Mesenchymal stem cell (in vitro differentiated cells and primary cell): ENCODE measurements at regions not wholly inside any gene's neighbourhood (a gene's known extent, or its start where the extent isn't known, plus 50 kb on each side); places are given as distances from the start of the nearest gene placed in this dataset.

Experiments
- DNase-seq: peaks from one replicate; pipeline ENCODE4 v3.0.0-alpha.2; 2013
- H2AFZ ChIP-seq: one replicate; pipeline ENCODE4 v1.6.1; 2013; ENCODE audit warnings: low read depth, mild to moderate bottlenecking, control low read depth, inconsistent platforms, low read length, moderate library complexity
- H2AK5ac ChIP-seq: 2 replicates; pipeline ENCODE4 v1.6.1; 2013; ENCODE audit warnings: low read length, moderate library complexity, mild to moderate bottlenecking, inconsistent platforms; ENCODE audit not compliant: severe bottlenecking
- H2BK120ac ChIP-seq: one replicate; pipeline ENCODE4 v1.6.1; 2013; ENCODE audit warnings: low read depth, mild to moderate bottlenecking, inconsistent platforms, low read length, moderate library complexity
- H2BK12ac ChIP-seq, 2 experiments: one replicate each; pipeline ENCODE4 v1.6.1; 2013; ENCODE audit warnings: inconsistent platforms in 2 of 2, low read length in 2 of 2, mild to moderate bottlenecking in 2 of 2, moderate library complexity in 2 of 2, control low read depth in 1 of 2
- H2BK15ac ChIP-seq: one replicate; pipeline ENCODE4 v1.6.1; 2013; ENCODE audit warnings: mild to moderate bottlenecking, low read depth, inconsistent platforms; ENCODE audit not compliant: poor library complexity, severe bottlenecking
- H2BK5ac ChIP-seq: 2 replicates; pipeline ENCODE4 v1.6.1; 2013; ENCODE audit warnings: low read depth, mild to moderate bottlenecking, low read length, control low read depth, inconsistent platforms; ENCODE audit not compliant: poor library complexity, severe bottlenecking
- H3K14ac ChIP-seq, 2 experiments: one replicate each; pipeline ENCODE4 v1.6.1; 2013; ENCODE audit warnings: inconsistent platforms in 2 of 2, low read length in 2 of 2, control low read depth in 1 of 2, mild to moderate bottlenecking in 1 of 2, moderate library complexity in 1 of 2
- H3K18ac ChIP-seq, 2 experiments: one replicate each; pipeline ENCODE4 v1.6.1; 2013; ENCODE audit warnings: inconsistent platforms in 2 of 2, low read length in 2 of 2, control low read depth in 1 of 2, low read depth in 1 of 2, mild to moderate bottlenecking in 1 of 2
- H3K23ac ChIP-seq, 2 experiments: one replicate each; pipeline ENCODE4 v1.6.1; 2013; ENCODE audit warnings: inconsistent platforms in 2 of 2, low read length in 2 of 2, mild to moderate bottlenecking in 2 of 2, moderate library complexity in 2 of 2, control low read depth in 1 of 2
- H3K27ac ChIP-seq: 2 replicates; pipeline ENCODE4 v1.5.1; 2013; ENCODE audit warnings: mild to moderate bottlenecking, moderate library complexity, low read length, control low read depth, inconsistent platforms; ENCODE audit not compliant: poor library complexity, severe bottlenecking
- H3K27me3 ChIP-seq, 2 experiments: 2 replicates each; pipeline versions ENCODE4 v1.6.1 to v1.7.0; 2013; ENCODE audit warnings: low read length in 2 of 2, mild to moderate bottlenecking in 2 of 2, moderate library complexity in 2 of 2, control low read depth in 1 of 2, inconsistent platforms in 1 of 2; ENCODE audit not compliant: control insufficient read depth in 1 of 2, insufficient read depth in 1 of 2
- H3K36me3 ChIP-seq, 2 experiments: 2 replicates each; pipeline versions ENCODE4 v1.6.1 to v1.7.0; 2013; ENCODE audit warnings: low read length in 2 of 2, control low read depth in 1 of 2, inconsistent platforms in 1 of 2, low read depth in 1 of 2, mild to moderate bottlenecking in 1 of 2; ENCODE audit not compliant: insufficient read depth in 2 of 2, control insufficient read depth in 1 of 2
- H3K4ac ChIP-seq, 2 experiments: one replicate each; pipeline ENCODE4 v1.6.1; 2013; ENCODE audit warnings: inconsistent platforms in 2 of 2, low read length in 2 of 2, mild to moderate bottlenecking in 2 of 2, moderate library complexity in 2 of 2, control low read depth in 1 of 2, low read depth in 1 of 2
- H3K4me1 ChIP-seq: 2 replicates; pipeline ENCODE4 v1.6.1; 2013; ENCODE audit warnings: low read depth, low read length, control low read depth; ENCODE audit not compliant: control insufficient read depth, insufficient read depth
- H3K4me2 ChIP-seq: 2 replicates; pipeline ENCODE4 v1.6.1; 2013; ENCODE audit warnings: low read length, mild to moderate bottlenecking, inconsistent platforms; ENCODE audit not compliant: poor library complexity, severe bottlenecking
- H3K4me3 ChIP-seq, 2 experiments: 2 replicates each; pipeline versions ENCODE4 v1.5.1 to v1.7.0; 2013; ENCODE audit warnings: low read length in 2 of 2, mild to moderate bottlenecking in 2 of 2, control low read depth in 1 of 2, low read depth in 1 of 2; ENCODE audit not compliant: insufficient read depth in 1 of 2
- H3K79me1 ChIP-seq: replicated peaks from 2 replicates; pipeline ENCODE4 v1.6.1; 2013; ENCODE audit warnings: mild to moderate bottlenecking, control low read depth, low read length, inconsistent platforms; ENCODE audit not compliant: poor library complexity, severe bottlenecking
- H3K9ac ChIP-seq: 2 replicates; pipeline ENCODE4 v1.7.0; 2013; ENCODE audit warnings: mild to moderate bottlenecking, low read length, moderate library complexity
- H3K9me3 ChIP-seq: 2 replicates; pipeline ENCODE4 v1.7.0; 2013; ENCODE audit warnings: mild to moderate bottlenecking, low read length; ENCODE audit not compliant: control insufficient read depth
- H4K8ac ChIP-seq: one replicate; pipeline ENCODE4 v1.6.1; 2013; ENCODE audit warnings: inconsistent platforms, mild to moderate bottlenecking, low read length, moderate library complexity
- H4K91ac ChIP-seq: one replicate; pipeline ENCODE4 v1.6.1; 2013; ENCODE audit warnings: mild to moderate bottlenecking, low read length, inconsistent platforms
- WGBS: methylation state at CpG from one replicate; pipeline ENCODE4 v1.1.7; 2013; ENCODE audit warnings: mixed read lengths; 5-methylcytosine and 5-hydroxymethylcytosine counted together

DNA sequence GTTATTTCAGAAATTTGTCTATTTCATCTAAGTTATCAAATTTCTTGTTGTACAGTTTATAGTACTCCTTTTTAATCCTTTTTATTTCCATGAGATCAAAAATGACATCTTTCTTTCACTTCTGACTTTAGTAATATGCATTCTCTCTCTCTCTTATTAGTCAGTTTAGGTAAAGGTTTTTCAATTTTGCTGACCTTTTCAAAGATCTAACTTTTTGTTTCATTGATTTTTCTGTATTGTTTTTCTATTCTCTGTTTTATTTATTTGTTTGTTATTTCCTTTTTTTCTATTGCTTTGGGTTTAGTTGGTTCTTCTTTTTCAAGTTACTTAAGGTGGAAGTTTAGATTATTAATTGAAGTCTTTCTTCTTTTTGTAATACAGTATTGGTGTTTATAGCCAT lies 294.2 kb downstream of the CCDC85A start:
- no peak overlapping the region for H3K4ac ChIP-seq
- H3K14ac ChIP-seq: no peak overlapping the region
- H3K9ac ChIP-seq: no peak overlapping the region
- no peaks in the 10 kb centered on the region for H3K36me3 ChIP-seq
- no peak overlapping the region for H2BK120ac ChIP-seq
- no peak overlapping the region for H3K4me2 ChIP-seq
- no peak overlapping the region for H2BK12ac ChIP-seq
- no peaks in the 10 kb centered on the region for H3K9me3 ChIP-seq
- H3K27ac ChIP-seq: no peak overlapping the region
- no peak overlapping the region for H4K91ac ChIP-seq
- no peak for DNase-seq
- no peak overlapping the region for H3K4me3 ChIP-seq
- no peak overlapping the region for H3K18ac ChIP-seq
- no peaks in the 10 kb centered on the region for H3K27me3 ChIP-seq
- no peak overlapping the region for H3K23ac ChIP-seq
- H3K4me1 ChIP-seq: no peaks in the 10 kb centered on the region
- no peak overlapping the region for H2BK15ac ChIP-seq
- H4K8ac ChIP-seq: no peak overlapping the region
- H2AK5ac ChIP-seq: no peak overlapping the region
- no peak overlapping the region for H2AFZ ChIP-seq
- H2BK5ac ChIP-seq: no peak overlapping the region
- no peaks in the 10 kb centered on the region for H3K79me1 ChIP-seq

DNA sequence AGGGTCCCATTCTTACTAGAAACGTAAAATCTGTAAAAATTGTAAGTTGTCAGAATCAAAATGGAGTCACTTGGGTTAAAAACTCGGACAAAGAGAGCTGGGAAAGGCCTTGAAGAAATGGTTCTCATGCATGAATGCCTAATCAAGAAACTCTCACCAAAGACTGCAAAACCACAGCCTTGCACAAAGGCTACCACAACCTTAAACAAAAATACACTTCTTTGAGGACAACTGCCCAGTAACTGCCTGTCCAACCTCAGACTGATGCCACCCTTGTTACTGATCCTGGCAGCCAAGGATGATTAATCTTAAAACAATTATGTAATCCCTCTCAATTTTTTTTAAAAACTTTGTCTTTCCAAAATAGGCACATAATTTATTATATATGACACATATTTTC lies 299.3 kb downstream of the CCDC85A start:
- H2AK5ac ChIP-seq: no peak overlapping the region
- H2BK120ac ChIP-seq: no peak overlapping the region
- H2BK5ac ChIP-seq: no peak overlapping the region
- no peak overlapping the region for H3K4ac ChIP-seq
- no peak for DNase-seq
- no peak overlapping the region for H3K23ac ChIP-seq
- no peak overlapping the region for H3K14ac ChIP-seq
- H3K79me1 ChIP-seq: no peaks in the 10 kb centered on the region
- no peak overlapping the region for H2AFZ ChIP-seq
- WGBS: 73% methylated on average over 2 of the region's 2 CpGs
- H3K4me1 ChIP-seq: no peaks in the 10 kb centered on the region
- H4K8ac ChIP-seq: no peak overlapping the region
- H3K27ac ChIP-seq: no peak overlapping the region
- H3K4me2 ChIP-seq: no peak overlapping the region
- H3K9me3 ChIP-seq: no peaks in the 10 kb centered on the region
- no peak overlapping the region for H3K9ac ChIP-seq
- no peak overlapping the region for H4K91ac ChIP-seq
- H3K4me3 ChIP-seq: no peak overlapping the region
- H3K27me3 ChIP-seq: no peaks in the 10 kb centered on the region
- H2BK12ac ChIP-seq: no peak overlapping the region
- H3K36me3 ChIP-seq: no peaks in the 10 kb centered on the region
- H3K18ac ChIP-seq: no peak overlapping the region
- no peak overlapping the region for H2BK15ac ChIP-seq

DNA sequence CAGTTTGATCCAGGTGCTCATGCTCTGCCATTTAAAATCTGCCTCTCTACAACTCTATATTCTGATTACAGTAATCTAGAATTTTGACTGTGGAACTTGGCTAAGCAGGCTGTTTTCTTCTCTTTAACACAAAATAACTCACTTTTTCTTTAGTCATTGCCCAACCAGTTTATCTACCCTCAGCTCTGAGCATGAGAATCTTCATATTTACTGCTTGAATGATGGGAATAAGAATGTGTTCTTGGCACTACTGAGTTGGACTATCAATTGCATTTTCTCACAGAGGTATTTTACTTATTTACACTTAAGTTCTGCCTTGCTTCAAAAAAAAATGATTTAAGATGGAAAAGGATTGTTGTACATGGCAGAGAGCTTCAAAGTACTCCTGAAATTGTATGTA lies 301.1 kb downstream of the CCDC85A start:
- no peaks in the 10 kb centered on the region for H3K4me1 ChIP-seq
- no peak overlapping the region for H3K23ac ChIP-seq
- H3K18ac ChIP-seq: no peak overlapping the region
- H3K14ac ChIP-seq: no peak overlapping the region
- no peak overlapping the region for H4K91ac ChIP-seq
- H2BK12ac ChIP-seq: no peak overlapping the region
- H4K8ac ChIP-seq: no peak overlapping the region
- no peak overlapping the region for H3K4me3 ChIP-seq
- H3K36me3 ChIP-seq: no peaks in the 10 kb centered on the region
- H2AK5ac ChIP-seq: no peak overlapping the region
- H3K79me1 ChIP-seq: no peaks in the 10 kb centered on the region
- H2BK120ac ChIP-seq: no peak overlapping the region
- no peak overlapping the region for H3K4ac ChIP-seq
- H3K4me2 ChIP-seq: no peak overlapping the region
- no peak overlapping the region for H3K27ac ChIP-seq
- no peak overlapping the region for H2AFZ ChIP-seq
- DNase-seq: no peak
- no peaks in the 10 kb centered on the region for H3K9me3 ChIP-seq
- no peak overlapping the region for H2BK15ac ChIP-seq
- no peak overlapping the region for H3K9ac ChIP-seq
- H2BK5ac ChIP-seq: no peak overlapping the region
- no peaks in the 10 kb centered on the region for H3K27me3 ChIP-seq

DNA sequence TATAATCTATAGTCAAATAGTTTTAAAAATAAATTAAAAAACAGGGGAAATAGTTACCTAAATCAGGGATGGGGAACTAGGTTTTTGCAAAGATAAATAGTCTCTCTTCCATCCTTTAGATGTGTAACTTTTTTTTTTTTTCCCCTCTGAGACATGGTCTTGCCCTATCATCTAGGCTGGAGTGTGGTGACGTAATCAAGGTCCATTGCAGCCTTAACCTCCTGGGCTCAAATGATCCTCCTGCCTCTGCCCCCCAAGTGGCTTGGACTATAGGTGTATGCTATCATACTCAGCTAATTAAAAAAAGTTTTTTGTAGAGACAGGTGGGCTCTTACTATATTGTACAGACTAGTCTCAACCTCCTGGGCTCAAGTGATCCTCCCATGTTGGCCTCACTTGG lies 316.5 kb downstream of the CCDC85A start:
- Histone ChIP-seq H2BK12ac (no peak overlapping the region), H3K27me3 (no peaks in the 10 kb centered on the region), H3K27ac (no peak overlapping the region), H2BK15ac (no peak overlapping the region), H3K9ac (no peak overlapping the region), H3K9me3 (no peaks in the 10 kb centered on the region), H2BK120ac (no peak overlapping the region), H2AK5ac (no peak overlapping the region), H4K91ac (no peak overlapping the region), H3K18ac (no peak overlapping the region), H3K79me1 (no peaks in the 10 kb centered on the region), H3K14ac (no peak overlapping the region), H3K4me3 (no peak overlapping the region), H2BK5ac (no peak overlapping the region), H4K8ac (no peak overlapping the region), H2AFZ (no peak overlapping the region), H3K36me3 (no peaks in the 10 kb centered on the region), H3K4ac (no peak overlapping the region), H3K4me2 (no peak overlapping the region), H3K23ac (no peak overlapping the region), H3K4me1 (no peaks in the 10 kb centered on the region)
- no peak for DNase-seq
- 86% methylated on average over 1 of the region's 1 CpG for WGBS
